Activated CD8-positive, alpha-beta memory T cell treated with anti-CD3 and anti-CD28 coated beads, Interleukin-2, amount 50 U/mL, for 24 hours (primary cell): ENCODE measurements at regions not wholly inside any gene's neighbourhood (a gene's known extent, or its start where the extent isn't known, plus 50 kb on each side); places are given as distances from the start of the nearest gene placed in this dataset.

ENCODE experiments used
- DNase-seq: peaks from one replicate; pipeline ENCODE4 v3.0.0-alpha.2; 2020; ENCODE audit errors: extremely low read depth

- DNase-seq: no peak
Observed at GRCh38 chr5:117803533-117803932, 1184.8 kb downstream of the DTWD2 start.

- DNase-seq: no peak
Observed at GRCh38 chr5:117801583-117801982, 1186.8 kb downstream of the DTWD2 start.

- no peak for DNase-seq
Observed at GRCh38 chr5:117800261-117800660, 1188.1 kb downstream of the DTWD2 start.

- no peak for DNase-seq
Observed at GRCh38 chr5:117794847-117795246, 1193.5 kb downstream of the DTWD2 start.

GRCh38 chr5:117793963-117794362 lies 1194.4 kb downstream of the DTWD2 start:
- DNase-seq: no peak

- no peak for DNase-seq
Observed at GRCh38 chr5:117792476-117792875, 1195.9 kb downstream of the DTWD2 start.

- no peak for DNase-seq
Observed at GRCh38 chr5:117788596-117788995, 1199.8 kb downstream of the DTWD2 start.

GRCh38 chr5:117779171-117779570 lies 1204.5 kb upstream of the SEMA6A start:
- DNase-seq: no peak

GRCh38 chr5:117776977-117777376 lies 1202.4 kb upstream of the SEMA6A start:
- DNase-seq: no peak

GRCh38 chr5:117769877-117770276 lies 1195.3 kb upstream of the SEMA6A start:
- DNase-seq: no peak

GRCh38 chr5:117763271-117763670 lies 1188.6 kb upstream of the SEMA6A start:
- no peak for DNase-seq

GRCh38 chr5:117761186-117761585 lies 1186.6 kb upstream of the SEMA6A start:
- DNase-seq: no peak

GRCh38 chr5:117759849-117760499 lies 1185.4 kb upstream of the SEMA6A start:
- DNase-seq: no peak

GRCh38 chr5:117752403-117752802 lies 1177.8 kb upstream of the SEMA6A start:
- no peak for DNase-seq

GRCh38 chr5:117748336-117748735 lies 1173.7 kb upstream of the SEMA6A start:
- DNase-seq: no peak

GRCh38 chr5:117743337-117743736 lies 1168.7 kb upstream of the SEMA6A start:
- DNase-seq: no peak

- DNase-seq: no peak
Observed at GRCh38 chr5:117741655-117742206, 1167.1 kb upstream of the SEMA6A start.

GRCh38 chr5:117740268-117740667 lies 1165.6 kb upstream of the SEMA6A start:
- no peak for DNase-seq

- DNase-seq: no peak
Observed at GRCh38 chr5:117738571-117738970, 1163.9 kb upstream of the SEMA6A start.

GRCh38 chr5:117736698-117737097 lies 1162.1 kb upstream of the SEMA6A start:
- no peak for DNase-seq

- no peak for DNase-seq
Observed at GRCh38 chr5:117734056-117734455, 1159.4 kb upstream of the SEMA6A start.

GRCh38 chr5:117733051-117733450 lies 1158.4 kb upstream of the SEMA6A start:
- no peak for DNase-seq

GRCh38 chr5:117732264-117732663 lies 1157.6 kb upstream of the SEMA6A start:
- DNase-seq: no peak

GRCh38 chr5:117731446-117731845 lies 1156.8 kb upstream of the SEMA6A start:
- DNase-seq: no peak
